Activated effector memory CD4-positive, alpha-beta T cell treated with anti-CD3 and anti-CD28 coated beads, Interleukin-2, amount 50 U/mL, for 16 hours (primary cell): ENCODE measurements at regions not wholly inside any gene's neighbourhood (a gene's known extent, or its start where the extent isn't known, plus 50 kb on each side); places are given as distances from the start of the nearest gene placed in this dataset.
"Not testable (repeated sequence)": the region's sequence is repeated elsewhere in the genome, so short reads cannot be mapped to it uniquely, and the experiment has no call there.

ENCODE experiments used
- DNase-seq: peaks from one replicate; pipeline ENCODE4 v3.0.0-alpha.2; 2020

DNA sequence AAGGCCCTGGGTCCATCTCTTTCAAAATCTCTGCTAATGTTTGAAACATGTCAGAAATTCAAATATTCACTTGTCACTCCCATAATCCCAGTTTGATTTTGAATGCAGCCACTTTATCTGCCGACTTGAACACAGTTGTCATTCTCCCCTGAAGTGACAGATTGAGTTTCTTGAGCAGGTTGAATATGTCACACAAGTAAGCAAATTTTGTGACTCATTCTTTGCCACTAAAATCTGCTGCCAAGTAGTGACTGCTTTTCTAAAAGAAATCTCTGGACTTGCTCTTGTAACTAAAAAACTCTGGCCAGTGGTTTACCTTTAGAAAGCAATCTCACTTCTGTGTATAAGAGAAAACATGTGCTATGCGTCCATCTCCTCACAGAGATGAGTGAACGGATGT is 357.1 kb downstream of the LMO7 start:
- DNase-seq, result no peak

GRCh38 chr13:75986818-75987217 is 350.7 kb downstream of the LMO7 start:
- no peak for DNase-seq

DNA sequence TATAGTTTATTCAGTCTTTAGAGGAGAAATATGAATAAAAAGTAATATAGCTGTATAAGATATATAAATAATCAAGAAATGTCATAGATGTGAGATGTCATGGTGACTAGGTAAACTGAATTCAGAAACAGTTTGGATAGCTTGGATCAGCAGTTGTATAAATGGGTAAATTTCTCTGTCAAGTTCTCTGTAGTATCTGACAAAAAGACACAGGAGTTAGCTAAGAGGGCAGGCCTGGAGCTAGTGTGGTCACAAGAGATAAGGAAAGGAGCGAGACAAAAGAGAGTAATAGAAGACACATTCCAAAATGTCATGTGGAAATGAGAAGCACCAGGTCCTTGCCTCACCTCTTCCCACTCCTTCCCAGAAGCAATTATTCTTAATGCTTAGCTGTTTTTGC is 349.0 kb downstream of the LMO7 start:
- no peak for DNase-seq

GRCh38 chr13:75978818-75979217 is 342.7 kb downstream of the LMO7 start:
- DNase-seq, result no peak

- no peak for DNase-seq
These were observed 332.1 kb downstream of the LMO7 start for GRCh38 chr13:75968103-75968838.

GRCh38 chr13:75963302-75963701 is 327.2 kb downstream of the LMO7 start:
- DNase-seq, result no peak

DNA sequence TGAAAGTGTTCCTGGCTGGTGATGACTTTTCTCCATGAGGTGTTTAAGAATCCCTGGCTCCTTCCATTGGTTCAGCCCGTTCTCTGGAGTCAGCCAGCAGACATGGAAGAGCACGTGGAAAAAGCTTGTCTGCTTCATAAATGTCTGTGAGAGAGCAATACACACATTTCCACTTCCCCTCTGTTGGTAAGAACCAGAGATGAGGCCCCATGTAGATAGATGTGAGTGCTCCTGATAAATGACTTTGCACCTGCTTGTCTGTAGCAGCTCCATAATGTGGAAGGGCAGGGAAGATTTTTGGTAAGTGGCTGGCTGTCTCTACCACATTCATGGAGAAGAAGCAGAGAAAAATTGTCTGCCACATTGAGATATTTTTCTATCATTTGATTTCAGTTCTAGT is 325.8 kb downstream of the LMO7 start:
- no peak for DNase-seq

- DNase-seq, result no peak
These were observed 324.4 kb downstream of the LMO7 start for GRCh38 chr13:75960538-75960994.

DNA sequence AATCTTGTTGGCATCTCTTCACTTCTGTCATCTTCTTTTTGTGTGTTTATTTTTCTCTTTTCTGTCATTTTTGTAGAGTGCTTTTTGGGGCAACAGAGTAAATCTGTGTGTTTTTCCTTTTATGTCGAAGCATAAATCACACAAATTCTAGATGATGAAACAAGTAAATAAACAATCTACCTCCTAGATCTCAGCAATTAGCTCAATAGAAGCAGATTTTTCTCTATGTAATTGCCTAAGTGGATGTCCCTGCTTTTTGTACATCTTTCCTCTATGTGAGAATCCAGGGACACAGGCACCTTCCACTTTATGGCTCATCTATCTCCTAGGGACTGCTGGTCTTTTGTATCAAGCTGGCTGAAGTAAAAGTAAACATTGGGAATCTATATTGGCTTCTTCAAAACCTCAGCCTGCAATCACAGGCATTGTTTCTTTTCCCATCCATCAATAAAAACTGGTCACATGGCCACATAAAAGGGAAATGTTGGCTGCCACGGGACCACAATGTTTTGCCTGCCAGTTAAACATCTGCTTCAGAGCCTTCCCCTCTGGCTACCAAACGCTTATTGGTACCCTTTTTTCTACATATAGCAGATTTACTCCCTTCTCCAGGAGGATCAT is 323.8 kb downstream of the LMO7 start:
- no peak for DNase-seq

- not testable (repeated sequence) for DNase-seq
These were observed 317.5 kb downstream of the LMO7 start for GRCh38 chr13:75953589-75953988.

DNA sequence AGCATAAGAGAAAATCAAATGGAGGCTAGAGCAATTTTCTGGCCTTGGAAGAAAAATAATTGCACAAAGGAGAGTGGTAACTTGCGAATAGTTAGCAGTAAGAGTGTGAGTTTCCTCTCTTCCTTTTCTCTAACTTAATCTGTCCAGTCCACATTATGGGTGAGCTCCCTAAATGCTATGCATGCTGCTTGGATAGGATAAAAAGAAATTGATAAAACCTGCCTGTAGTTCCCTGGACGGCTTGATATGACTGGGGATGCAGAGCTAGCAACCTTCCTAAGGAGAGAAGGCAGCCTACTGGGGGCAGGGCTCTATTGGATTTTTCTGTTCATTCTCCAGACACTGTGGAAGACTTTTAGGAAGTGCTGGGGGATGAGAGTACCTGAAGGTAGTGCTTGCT is 311.3 kb downstream of the LMO7 start:
- no peak for DNase-seq

DNA sequence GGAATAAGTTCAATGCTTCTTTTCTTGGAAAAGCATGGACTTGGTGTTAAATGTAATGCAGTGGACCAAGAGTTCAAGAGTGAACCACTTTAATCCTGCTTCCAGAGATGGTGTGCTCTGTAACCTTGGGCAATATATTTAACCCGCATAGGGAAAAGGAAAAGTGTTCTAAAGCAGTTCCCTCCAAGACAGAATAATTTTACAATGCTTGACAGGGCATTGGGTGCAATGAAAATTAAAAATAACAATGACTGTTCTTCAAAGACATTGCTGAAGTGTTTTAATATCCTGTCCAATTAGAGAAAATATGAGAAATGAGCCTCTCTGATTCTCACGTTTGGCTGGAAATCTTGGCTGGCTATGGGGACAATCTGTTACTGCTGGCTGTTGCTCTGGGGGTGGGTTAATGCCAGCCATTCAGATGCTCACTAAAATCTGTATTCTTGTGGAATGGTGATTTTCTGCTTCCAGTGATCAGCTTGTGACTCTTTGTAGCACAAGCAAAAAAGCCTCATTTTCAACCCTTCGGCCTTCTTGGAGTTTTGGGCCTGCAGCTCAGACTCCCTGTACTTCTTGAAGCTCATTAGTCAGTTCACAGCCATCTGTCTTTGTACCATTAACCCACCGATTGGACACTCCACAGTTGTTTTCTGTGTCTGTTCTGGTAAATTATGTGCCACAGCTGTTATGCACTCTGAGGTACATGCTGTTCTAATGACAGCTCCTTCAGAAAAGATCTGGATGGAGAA is 310.6 kb downstream of the LMO7 start:
- no peak for DNase-seq

- no peak for DNase-seq
These were observed 309.8 kb downstream of the LMO7 start for GRCh38 chr13:75945841-75946482.

GRCh38 chr13:75938811-75939560 is 302.9 kb downstream of the LMO7 start:
- DNase-seq, result no peak

GRCh38 chr13:75936791-75937190 is 300.7 kb downstream of the LMO7 start:
- DNase-seq, result no peak

DNA sequence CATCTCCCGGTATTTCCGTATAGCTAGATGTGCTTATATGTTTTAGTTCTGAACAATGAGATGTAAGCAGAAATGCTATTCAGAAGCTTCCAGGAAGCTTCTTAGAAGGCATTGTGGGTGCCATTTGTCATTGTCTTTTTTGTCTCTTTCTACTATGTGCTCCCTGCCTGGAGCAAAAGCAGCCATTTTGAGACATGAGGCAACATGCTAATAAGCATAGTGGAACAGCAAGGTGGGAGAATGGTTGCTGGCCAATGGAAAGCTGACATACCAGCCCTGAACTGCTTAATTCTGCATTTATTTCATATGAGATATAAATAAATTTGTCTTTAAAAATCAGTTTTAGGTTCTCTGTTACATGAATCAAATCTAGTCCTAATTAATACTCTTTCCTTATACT is 299.7 kb downstream of the LMO7 start:
- no peak for DNase-seq

DNA sequence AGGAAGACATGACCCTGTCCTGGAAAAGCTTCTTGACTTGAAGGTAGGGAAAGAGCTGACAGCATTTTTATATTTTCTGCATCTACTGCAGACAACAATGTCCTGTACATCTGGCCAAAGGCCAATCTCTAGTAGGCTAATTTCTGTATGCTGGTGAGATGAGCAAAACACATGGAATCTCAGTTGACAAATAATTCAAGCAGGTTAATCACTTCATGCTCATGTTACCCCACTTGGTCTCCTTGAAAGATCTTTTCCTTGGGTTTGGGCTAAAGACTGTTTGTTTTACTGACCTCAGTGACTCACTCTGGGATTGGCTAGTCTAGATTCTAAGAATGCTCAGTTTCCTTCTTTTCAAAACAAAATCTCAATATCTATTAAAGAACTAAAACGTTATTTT is 298.8 kb downstream of the LMO7 start:
- no peak for DNase-seq

DNA sequence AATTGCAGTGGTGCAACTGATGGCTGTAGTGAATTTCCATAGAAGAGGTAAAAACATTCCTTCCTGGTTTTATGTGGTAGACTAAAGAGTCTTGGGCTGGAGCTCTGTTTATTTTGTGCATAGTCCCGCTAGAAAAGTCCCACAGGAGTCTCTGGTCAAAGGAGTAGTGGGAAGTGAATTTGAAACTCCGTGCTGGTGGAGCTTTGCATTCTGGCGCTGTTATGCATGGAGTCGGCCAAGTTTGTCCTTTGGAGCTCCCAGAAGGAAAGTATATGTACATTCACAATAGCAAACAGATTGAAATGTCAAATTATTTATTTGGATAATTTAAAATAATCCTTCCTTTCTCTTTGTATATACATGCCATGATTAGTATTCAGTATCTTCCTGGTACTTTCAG is 296.5 kb downstream of the LMO7 start:
- DNase-seq, result no peak

DNA sequence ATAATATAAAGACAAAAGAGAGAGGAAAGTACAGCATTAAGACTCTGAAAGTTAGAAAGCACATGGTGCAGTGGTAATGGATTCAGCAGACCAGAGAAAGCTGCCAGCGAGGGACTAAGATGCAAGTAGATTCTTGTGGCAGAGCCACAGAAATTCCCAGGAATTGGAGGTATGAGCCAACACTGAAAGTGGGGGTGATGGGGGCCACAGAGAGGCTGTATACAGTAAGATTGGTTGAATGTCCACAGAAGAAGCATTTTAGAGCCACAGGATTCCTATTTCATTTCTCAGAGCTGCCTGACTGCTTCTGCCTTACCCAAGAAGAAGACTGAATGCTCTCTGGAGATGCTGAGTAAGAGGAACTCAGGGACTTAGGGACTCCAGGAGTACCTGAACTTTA is 295.0 kb downstream of the LMO7 start:
- DNase-seq, result no peak

DNA sequence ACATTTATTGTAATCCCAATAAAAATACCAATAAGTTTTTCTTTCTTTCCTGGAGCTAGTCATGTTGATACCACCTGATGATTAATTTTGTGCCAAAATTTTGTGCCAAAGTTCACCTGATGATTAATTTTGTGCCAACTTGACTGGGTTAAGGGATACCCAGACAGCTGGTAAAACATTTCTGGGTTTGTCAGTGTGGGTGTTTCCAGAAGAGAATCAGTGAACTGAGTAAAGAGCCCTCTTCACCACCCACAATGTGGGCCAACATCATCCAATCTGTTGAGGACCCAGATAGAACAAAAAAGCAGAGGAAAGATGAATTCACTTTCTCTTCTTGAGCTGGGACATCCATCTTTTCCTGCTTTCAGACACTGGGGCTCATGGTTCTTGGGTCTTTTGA is 292.9 kb downstream of the LMO7 start:
- no peak for DNase-seq

GRCh38 chr13:75927183-75927669 is 291.1 kb downstream of the LMO7 start:
- DNase-seq, result no peak

DNA sequence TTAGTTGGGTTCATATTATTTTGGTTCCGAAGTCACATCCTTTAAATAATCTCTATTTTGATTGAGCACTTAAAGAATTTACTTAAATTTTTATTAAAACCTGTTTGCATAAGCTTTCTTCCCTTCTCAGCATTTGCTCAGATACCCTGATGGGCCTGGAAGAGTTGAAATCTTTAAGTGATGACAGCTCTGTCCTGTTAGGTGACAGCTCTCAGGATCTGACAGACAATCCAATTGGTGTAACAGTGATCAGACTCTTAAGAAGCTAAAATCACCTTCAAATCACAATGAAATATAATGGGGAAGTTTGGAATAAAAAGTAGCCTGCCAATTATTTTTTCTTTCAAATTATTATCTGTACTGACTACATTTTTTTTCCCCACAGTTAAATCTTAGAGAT is 284.4 kb downstream of the LMO7 start:
- no peak for DNase-seq
